Tibial nerve (tissue), 4 donors: ENCODE measurements at regions not wholly inside any gene's neighbourhood (a gene's known extent, or its start where the extent isn't known, plus 50 kb on each side); places are given as distances from the start of the nearest gene placed in this dataset.

Experiments used
- DNase-seq, 2 donors: peaks; one replicate each; pipeline ENCODE4 v3.0.0-alpha.2; 2019; ENCODE audit warnings: low spot score in 2 of 2
- H3K27ac ChIP-seq, 4 donors: fragments of 200-600 bp; sonication (generic) in 3 of 4; one replicate each; pipeline ENCODE4 v1.5.1; 2017 to 2019; ENCODE audit warnings: mild to moderate bottlenecking in 1 of 4
- H3K27me3 ChIP-seq, 2 donors: fragments of 200-600 bp; sonication (generic) in 1 of 2; one replicate each; pipeline versions ENCODE4 v1.5.1 to v1.6.0; 2017 to 2019
- H3K36me3 ChIP-seq, 3 donors: fragments of 200-600 bp; sonication (generic); one replicate each; pipeline ENCODE4 v1.5.1; 2018 to 2019
- H3K4me1 ChIP-seq, 4 donors: fragments of 200-600 bp; sonication (generic) in 3 of 4; one replicate each; pipeline ENCODE4 v1.5.1; 2017 to 2019
- H3K4me3 ChIP-seq, 4 donors: fragments of 200-600 bp; sonication (generic) in 3 of 4; one replicate each; pipeline ENCODE4 v1.5.1; 2017 to 2019; ENCODE audit warnings: mild to moderate bottlenecking in 1 of 4, moderate library complexity in 1 of 4
- H3K9me3 ChIP-seq, 4 donors: fragments of 200-600 bp; sonication (generic) in 3 of 4; one replicate each; pipeline ENCODE4 v1.5.1; 2017 to 2019
- CTCF ChIP-seq, 5 experiments: fragments of 200-600 bp in 3 of 5; fragments of 450-650 bp in 2 of 5; sonication (generic) in 3 of 5; IDR thresholded peaks; one replicate each; pipeline ENCODE4 v1.5.1; 2016 to 2019; ENCODE audit warnings: antibody characterized with exemption in 5 of 5, mild to moderate bottlenecking in 3 of 5, moderate library complexity in 2 of 5
- EP300 ChIP-seq, 2 donors: sonication (generic); formaldehyde crosslinking; IDR thresholded peaks; one replicate each; pipeline ENCODE4 v1.6.1; 2017; ENCODE audit warnings: antibody characterized with exemption in 2 of 2, mild to moderate bottlenecking in 1 of 2
- POLR2A ChIP-seq, 2 donors: fragments of 450-650 bp; IDR thresholded peaks; one replicate each; pipeline ENCODE4 v1.6.1; 2017; ENCODE audit warnings: antibody characterized with exemption in 2 of 2, mild to moderate bottlenecking in 2 of 2, moderate library complexity in 2 of 2
- WGBS, 2 donors: methylation state at CpG; one replicate each; pipeline ENCODE4 v1.1.5; 2018; 5-methylcytosine and 5-hydroxymethylcytosine counted together

- no peak overlapping the region for H3K4me3 ChIP-seq
- H3K4me1 ChIP-seq: no peaks in the 10 kb centered on the region
- 86 to 90% methylated on average over 6 of the region's 6 CpGs for WGBS, 2 donors
- no peaks in the 10 kb centered on the region for H3K27me3 ChIP-seq
- no peaks in the 10 kb centered on the region for H3K9me3 ChIP-seq
- no peak for DNase-seq
- no peaks in the 10 kb centered on the region for H3K36me3 ChIP-seq
- no peak overlapping the region for H3K27ac ChIP-seq
- no peak for TF ChIP-seq CTCF (IDR thresholded peaks at IDR 0.05)
- TF ChIP-seq EP300 (IDR thresholded peaks at IDR 0.05): no peak
- no peak for TF ChIP-seq POLR2A (IDR thresholded peaks at IDR 0.05)
These were observed 100.5 kb upstream of the MAGI2 start for GRCh38 chr7:79553811-79554555.

- no peaks in the 10 kb centered on the region for H3K36me3 ChIP-seq
- H3K27me3 ChIP-seq: no peaks in the 10 kb centered on the region
- H3K4me1 ChIP-seq: no peaks in the 10 kb centered on the region
- H3K4me3 ChIP-seq: no peak overlapping the region
- no peak for TF ChIP-seq POLR2A (IDR thresholded peaks at IDR 0.05)
- TF ChIP-seq EP300 (IDR thresholded peaks at IDR 0.05): no peak
- TF ChIP-seq CTCF (IDR thresholded peaks at IDR 0.05): no peak
- DNase-seq: no peak
- no peak overlapping the region for H3K27ac ChIP-seq
- H3K9me3 ChIP-seq: no peaks in the 10 kb centered on the region
These were observed 99.0 kb upstream of the MAGI2 start for GRCh38 chr7:79552463-79552862.

GRCh38 chr7:79548727-79549126 lies 95.3 kb upstream of the MAGI2 start:
- H3K36me3 ChIP-seq: no peaks in the 10 kb centered on the region
- TF ChIP-seq EP300 (IDR thresholded peaks at IDR 0.05) (no peak), CTCF (IDR thresholded peaks at IDR 0.05) (no peak), POLR2A (IDR thresholded peaks at IDR 0.05) (no peak)
- no peaks in the 10 kb centered on the region for H3K4me1 ChIP-seq
- no peak overlapping the region for H3K4me3 ChIP-seq
- DNase-seq: no peak
- WGBS, 2 donors: 41 to 47% methylated on average over 3 of the region's 3 CpGs
- no peaks in the 10 kb centered on the region for H3K9me3 ChIP-seq
- no peak overlapping the region for H3K27ac ChIP-seq
- no peaks in the 10 kb centered on the region for H3K27me3 ChIP-seq

- TF ChIP-seq POLR2A (IDR thresholded peaks at IDR 0.05) (no peak), CTCF (IDR thresholded peaks at IDR 0.05) (no peak), EP300 (IDR thresholded peaks at IDR 0.05) (no peak)
- no peak overlapping the region for H3K27ac ChIP-seq
- no peaks in the 10 kb centered on the region for H3K4me1 ChIP-seq
- no peak overlapping the region for H3K4me3 ChIP-seq
- H3K9me3 ChIP-seq: no peaks in the 10 kb centered on the region
- no peaks in the 10 kb centered on the region for H3K36me3 ChIP-seq
- 94 to 99% methylated on average over 2 of the region's 2 CpGs for WGBS, 2 donors
- no peaks in the 10 kb centered on the region for H3K27me3 ChIP-seq
- no peak for DNase-seq
These were observed 93.7 kb upstream of the MAGI2 start for GRCh38 chr7:79547132-79547531.

- Histone ChIP-seq H3K4me3 (no peak overlapping the region), H3K27ac (no peak overlapping the region), H3K36me3 (no peaks in the 10 kb centered on the region), H3K27me3 (no peaks in the 10 kb centered on the region), H3K4me1 (no peaks in the 10 kb centered on the region), H3K9me3 (no peaks in the 10 kb centered on the region)
- DNase-seq: no peak
- 79 to 88% methylated on average over 1 of the region's 1 CpG for WGBS, 2 donors
- no peak for TF ChIP-seq POLR2A (IDR thresholded peaks at IDR 0.05)
- TF ChIP-seq EP300 (IDR thresholded peaks at IDR 0.05): no peak
- no peak for TF ChIP-seq CTCF (IDR thresholded peaks at IDR 0.05)
These were observed 87.1 kb upstream of the MAGI2 start for GRCh38 chr7:79540592-79540991.
